C4-2B (cell line): ENCODE measurements at regions not wholly inside any gene's neighbourhood (a gene's known extent, or its start where the extent isn't known, plus 50 kb on each side); places are given as distances from the start of the nearest gene placed in this dataset.

Experiments
- ZFX ChIP-seq: fragments of 450-650 bp; IDR thresholded peaks from 2 replicates; pipeline ENCODE4 v1.6.1; 2017
- TF ChIP-seq, protein P1 (sequence below): fragments of 450-650 bp; conservative IDR thresholded peaks from 2 replicates; pipeline ENCODE4 v1.5.1; 2017; ENCODE audit warnings: mild to moderate bottlenecking

- TF ChIP-seq, protein P1, sequence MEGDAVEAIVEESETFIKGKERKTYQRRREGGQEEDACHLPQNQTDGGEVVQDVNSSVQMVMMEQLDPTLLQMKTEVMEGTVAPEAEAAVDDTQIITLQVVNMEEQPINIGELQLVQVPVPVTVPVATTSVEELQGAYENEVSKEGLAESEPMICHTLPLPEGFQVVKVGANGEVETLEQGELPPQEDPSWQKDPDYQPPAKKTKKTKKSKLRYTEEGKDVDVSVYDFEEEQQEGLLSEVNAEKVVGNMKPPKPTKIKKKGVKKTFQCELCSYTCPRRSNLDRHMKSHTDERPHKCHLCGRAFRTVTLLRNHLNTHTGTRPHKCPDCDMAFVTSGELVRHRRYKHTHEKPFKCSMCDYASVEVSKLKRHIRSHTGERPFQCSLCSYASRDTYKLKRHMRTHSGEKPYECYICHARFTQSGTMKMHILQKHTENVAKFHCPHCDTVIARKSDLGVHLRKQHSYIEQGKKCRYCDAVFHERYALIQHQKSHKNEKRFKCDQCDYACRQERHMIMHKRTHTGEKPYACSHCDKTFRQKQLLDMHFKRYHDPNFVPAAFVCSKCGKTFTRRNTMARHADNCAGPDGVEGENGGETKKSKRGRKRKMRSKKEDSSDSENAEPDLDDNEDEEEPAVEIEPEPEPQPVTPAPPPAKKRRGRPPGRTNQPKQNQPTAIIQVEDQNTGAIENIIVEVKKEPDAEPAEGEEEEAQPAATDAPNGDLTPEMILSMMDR: no peak
- TF ChIP-seq ZFX: no peak
Observed at GRCh38 chr6:105609375-105609991, 206.6 kb upstream of the PREP start.
